NCI-H69 (cell line): ENCODE measurements at regions not wholly inside any gene's neighbourhood (a gene's known extent, or its start where the extent isn't known, plus 50 kb on each side); places are given as distances from the start of the nearest gene placed in this dataset.
A peak's percentile ranks its signal among the peaks of the same experiment; 100 is the strongest.
"Not testable (repeated sequence)": the region's sequence is repeated elsewhere in the genome, so short reads cannot be mapped to it uniquely, and the experiment has no call there.

Experiments used
- DNase-seq: peaks from one replicate; lab custom pipeline; 2025; lab: John Stamatoyannopoulos, UW

GRCh38 chr6:100226811-100227210 is 232.8 kb upstream of the MCHR2 start:
- DNase-seq, result no peak

GRCh38 chr6:100223952-100224351 is 229.9 kb upstream of the MCHR2 start:
- not testable (repeated sequence) for DNase-seq

- no peak for DNase-seq
These were observed 226.5 kb upstream of the MCHR2 start for GRCh38 chr6:100220543-100220942.

- DNase-seq, result no peak
These were observed 223.4 kb upstream of the MCHR2 start for GRCh38 chr6:100217225-100218012.

- no peak for DNase-seq
These were observed 222.7 kb upstream of the MCHR2 start for GRCh38 chr6:100216760-100217159.

- no peak for DNase-seq
These were observed 218.1 kb upstream of the MCHR2 start for GRCh38 chr6:100212131-100212530.

DNA sequence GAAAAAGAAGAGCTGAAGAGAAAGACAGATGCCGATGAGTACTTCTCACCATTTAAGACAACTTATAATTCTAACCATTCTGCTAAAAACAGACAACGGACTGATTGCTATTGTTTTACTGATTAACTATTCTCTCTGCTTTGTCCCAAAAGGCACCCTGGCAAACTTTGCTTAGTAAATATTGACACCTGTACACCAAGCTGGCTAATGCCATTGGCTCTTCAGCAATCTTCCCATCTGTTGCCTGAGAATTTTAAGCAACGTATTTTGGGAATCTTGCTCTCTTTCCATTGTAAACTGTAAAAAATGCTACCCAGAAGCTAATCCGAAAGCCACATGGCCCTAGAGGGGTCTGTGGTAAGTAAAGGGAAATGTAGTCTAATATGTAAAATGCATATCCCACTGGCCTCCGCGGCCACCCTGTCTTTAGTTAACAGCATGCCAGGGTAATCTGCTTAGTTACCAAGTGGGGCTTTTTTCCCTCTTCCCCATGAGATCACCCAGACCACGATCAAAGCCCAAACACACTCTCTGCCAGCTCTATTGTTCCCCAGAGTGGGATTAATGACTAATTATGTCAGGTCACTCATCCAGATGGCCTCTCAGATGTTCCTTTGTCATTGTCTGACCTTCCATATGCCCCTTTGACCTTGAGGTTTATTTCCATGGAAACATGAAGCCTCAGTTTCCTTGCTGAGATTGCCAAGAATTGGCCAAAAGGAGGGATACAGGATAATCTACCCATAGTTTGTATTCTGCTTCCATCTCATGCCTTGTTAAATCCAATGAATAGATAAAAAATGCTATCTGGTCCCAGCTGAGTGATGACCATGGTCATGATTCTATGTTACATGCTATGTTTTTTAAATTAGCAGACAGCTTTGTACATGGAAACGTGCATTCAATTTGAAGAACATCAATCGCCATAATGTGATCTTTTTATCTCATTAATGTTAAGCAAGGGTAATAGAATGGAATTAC is 216.4 kb upstream of the MCHR2 start:
- peak; percentile 61 for DNase-seq

DNA sequence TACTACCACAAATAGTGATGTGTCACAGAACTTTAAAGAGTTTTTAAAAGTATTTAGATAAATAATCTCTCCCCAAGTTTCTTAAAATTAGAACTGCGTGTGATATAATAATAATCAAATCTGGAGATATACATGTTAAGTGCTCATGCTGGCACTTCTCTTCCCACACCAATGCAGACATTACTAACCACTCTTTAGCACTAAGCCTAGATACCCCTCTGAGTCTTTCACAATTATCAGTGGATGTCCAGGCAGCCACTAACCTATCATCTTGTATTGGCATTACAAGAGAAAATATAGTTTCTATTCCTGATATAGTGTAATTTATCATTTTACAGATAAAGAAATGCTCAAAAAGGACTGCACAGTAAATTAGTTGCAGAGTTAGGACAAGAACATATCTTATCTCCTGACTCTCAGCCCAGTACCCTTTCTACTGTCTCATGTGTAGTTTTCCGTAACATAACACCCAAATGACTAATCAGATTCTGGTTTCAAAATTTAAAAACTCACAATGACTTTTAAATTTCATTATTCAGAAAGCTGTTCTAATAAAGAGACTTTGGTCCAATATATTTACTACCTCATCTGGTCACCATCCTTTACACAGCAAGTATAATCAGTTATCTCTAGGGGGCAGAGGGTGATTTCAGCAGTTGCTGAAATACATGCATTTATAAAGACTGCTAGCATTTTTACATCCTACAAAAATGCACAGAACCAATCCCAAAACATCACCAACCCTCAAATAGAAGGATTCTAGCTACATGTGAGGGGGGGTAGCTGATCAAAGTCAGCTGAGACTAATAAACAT is 215.5 kb upstream of the MCHR2 start:
- DNase-seq, result no peak

DNA sequence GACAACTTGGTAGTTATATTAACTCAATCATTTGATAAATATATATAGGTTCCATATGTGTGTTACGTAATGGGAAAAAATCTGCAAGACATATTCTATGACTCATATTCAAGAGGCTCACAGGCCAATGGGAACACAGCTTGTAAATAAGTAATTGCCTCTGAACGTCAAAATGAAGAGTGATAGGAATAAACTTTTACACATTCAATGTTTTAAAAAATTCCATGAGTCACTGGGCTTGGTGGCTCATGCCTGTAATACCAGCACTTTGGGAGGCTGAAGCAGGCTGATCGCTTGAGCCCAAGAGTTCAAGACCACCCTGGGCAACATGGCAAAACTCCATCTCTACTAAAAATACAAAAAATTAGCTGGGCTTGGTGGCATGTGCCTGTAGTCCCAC is 209.4 kb upstream of the MCHR2 start:
- no peak for DNase-seq

GRCh38 chr6:100202417-100203194 is 208.6 kb upstream of the MCHR2 start:
- no peak for DNase-seq

- DNase-seq, result not testable (repeated sequence)
These were observed 202.4 kb upstream of the MCHR2 start for GRCh38 chr6:100196214-100196982.

- not testable (repeated sequence) for DNase-seq
These were observed 201.2 kb upstream of the MCHR2 start for GRCh38 chr6:100195244-100195643.

- no peak for DNase-seq
These were observed 200.5 kb upstream of the MCHR2 start for GRCh38 chr6:100194535-100194934.

DNA sequence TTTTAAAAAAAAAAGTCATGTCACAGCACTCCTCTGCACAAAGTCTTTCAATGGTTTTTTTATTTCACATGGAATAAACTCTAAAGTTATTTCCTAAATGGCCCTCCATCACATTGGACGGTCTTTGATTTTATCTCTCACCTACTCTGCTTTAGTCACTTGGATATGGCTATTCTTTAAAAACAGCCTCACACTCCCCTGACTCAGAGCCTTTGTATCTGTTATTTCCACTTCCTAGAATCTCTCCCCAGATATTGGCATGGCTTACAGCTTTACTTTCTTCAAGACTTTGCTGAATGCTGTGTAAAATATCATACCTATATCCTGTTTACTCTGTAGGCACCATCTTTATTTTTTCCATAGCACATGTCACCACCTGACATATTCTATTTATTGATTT is 194.7 kb upstream of the MCHR2 start:
- no peak for DNase-seq

DNA sequence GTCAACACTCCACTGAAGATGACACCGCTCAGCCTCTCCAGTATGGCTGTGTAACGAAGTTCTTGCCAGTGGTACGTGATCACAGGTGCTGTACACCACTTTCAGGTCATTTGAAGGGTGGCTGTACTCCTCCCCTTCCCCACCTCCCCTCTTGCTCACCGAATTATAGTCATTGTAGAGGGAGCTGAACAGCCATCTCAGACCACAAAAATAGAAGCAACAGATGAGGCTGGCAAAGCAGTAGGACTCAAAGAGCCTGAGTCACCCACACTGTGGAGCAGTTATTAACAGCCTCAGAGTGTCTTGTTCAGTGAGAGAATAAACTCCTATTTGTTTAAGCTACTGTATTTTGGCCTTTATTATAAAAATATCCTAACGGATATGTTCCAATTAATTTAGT is 192.5 kb upstream of the MCHR2 start:
- DNase-seq, result no peak

DNA sequence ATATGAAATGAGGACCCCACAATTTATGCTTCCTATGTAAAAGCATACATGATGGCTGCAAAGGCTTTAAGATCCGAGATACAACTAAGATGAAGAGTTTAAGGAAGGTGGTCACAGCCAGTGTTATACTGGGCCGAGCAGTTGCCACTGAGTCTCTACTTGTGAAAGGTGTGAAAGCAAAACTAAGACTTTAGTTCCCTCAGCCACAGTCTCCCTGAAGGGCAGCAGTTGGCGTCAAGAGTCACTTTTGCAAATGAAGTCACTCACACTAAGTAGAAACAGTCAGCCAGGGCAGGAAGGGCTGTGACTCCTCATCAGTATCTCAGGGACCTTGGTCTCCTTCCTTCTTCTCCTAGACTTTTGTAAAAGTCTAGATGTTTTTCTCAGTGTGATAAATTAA is 191.6 kb upstream of the MCHR2 start:
- no peak for DNase-seq

GRCh38 chr6:100184473-100184872 is 190.4 kb upstream of the MCHR2 start:
- DNase-seq, result peak; percentile 57

- DNase-seq, result peak; percentile 35
These were observed 188.3 kb upstream of the MCHR2 start for GRCh38 chr6:100182313-100182712.

GRCh38 chr6:100181309-100181708 is 187.3 kb upstream of the MCHR2 start:
- no peak for DNase-seq

- DNase-seq, result peak; percentile 14
These were observed 185.6 kb upstream of the MCHR2 start for GRCh38 chr6:100179576-100179975.

DNA sequence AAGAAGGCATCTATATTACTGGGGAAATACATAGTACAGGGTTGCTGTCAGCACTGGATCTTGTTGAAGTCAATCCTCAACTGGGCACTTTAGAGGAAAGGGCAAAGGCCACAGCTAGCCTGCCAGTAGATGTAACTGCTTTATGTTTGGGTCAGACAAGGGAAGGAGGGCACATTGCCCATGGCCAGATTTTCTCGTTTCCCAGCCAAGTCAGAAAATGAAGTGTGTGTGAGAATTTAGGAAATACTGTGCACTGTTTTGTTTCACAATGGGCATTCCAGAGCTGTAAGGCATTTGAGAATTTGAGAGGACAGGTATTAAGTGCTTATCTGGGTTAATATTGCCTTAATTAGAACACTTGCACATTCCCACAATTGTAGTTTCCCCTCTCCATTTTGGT is 183.9 kb upstream of the MCHR2 start:
- no peak for DNase-seq
